Thyroid gland (tissue), 4 donors: ENCODE measurements at regions not wholly inside any gene's neighbourhood (a gene's known extent, or its start where the extent isn't known, plus 50 kb on each side); places are given as distances from the start of the nearest gene placed in this dataset.

ENCODE experiments used
- CTCF ChIP-seq, 6 experiments: fragments of 200-600 bp in 3 of 6; fragments of 450-650 bp in 3 of 6; sonication (generic) in 3 of 6; IDR thresholded peaks; one replicate each; pipeline ENCODE4 v1.5.1; 2016 to 2019; ENCODE audit warnings: antibody characterized with exemption in 6 of 6, mild to moderate bottlenecking in 2 of 6, inconsistent platforms in 1 of 6, moderate library complexity in 1 of 6
- POLR2A ChIP-seq, 2 donors: fragments of 450-650 bp; IDR thresholded peaks; one replicate each; pipeline ENCODE4 v1.6.1; 2017; ENCODE audit warnings: antibody characterized with exemption in 2 of 2, mild to moderate bottlenecking in 2 of 2, moderate library complexity in 1 of 2

DNA sequence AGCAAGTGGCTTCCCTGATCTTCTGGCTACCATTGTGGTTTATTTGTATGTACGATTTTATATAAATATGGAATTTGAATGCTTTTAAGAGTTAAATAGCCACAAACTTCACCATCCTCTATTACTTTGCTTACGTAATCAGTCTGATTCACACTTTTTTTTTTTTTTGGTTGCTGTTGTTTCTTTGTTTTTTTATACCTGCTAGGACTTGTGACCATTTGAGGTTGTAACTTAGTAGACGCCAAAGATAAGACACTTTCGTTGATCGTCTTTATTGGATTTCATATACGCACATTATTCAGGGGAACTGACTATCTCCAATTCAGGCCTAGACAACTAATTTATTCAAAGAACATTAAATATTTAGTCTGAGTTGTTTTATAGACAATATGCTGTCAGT is 559.0 kb downstream of the CBLN4 start:
- TF ChIP-seq CTCF (IDR thresholded peaks at IDR 0.05) (no peak), POLR2A (IDR thresholded peaks at IDR 0.05) (no peak)
